HepG2 (cell line): ENCODE measurements at regions not wholly inside any gene's neighbourhood (a gene's known extent, or its start where the extent isn't known, plus 50 kb on each side); places are given as distances from the start of the nearest gene placed in this dataset.

Source experiments
- ATAC-seq: fragments of 200-7000 bp; cut with Tn5 transposase; 3 replicates; pipeline ENCODE4 v1.9.1; 2020; ENCODE audit warnings: mild to moderate bottlenecking, moderate library complexity
- BruUV-seq: library from RNA; stranded (reverse); fragments of 400-500 nt; replicated peaks from 2 replicates; lab custom pipeline; 2021; lab: Mats Ljungman, UMichigan
- CTCF ChIA-PET: fragments of 300-600 bp; formaldehyde crosslinking; extraction: SDS; loops from one replicate; lab custom pipeline; 2021; ENCODE audit warnings: low total read pairs, inconsistent platforms, low intra/inter-chr PET ratio; lab: Yijun Ruan, JAX
- POLR2A ChIA-PET: fragments of 350-600 bp; sonication (Branson Sonifier 250); formaldehyde crosslinking; loops from one replicate; lab custom pipeline; 2020; ENCODE audit warnings: antibody characterized with exemption, inconsistent platforms; lab: Yijun Ruan, JAX
- DNase-seq: peaks from one replicate; pipeline ENCODE4 v3.0.0-alpha.2; 2015; ENCODE audit warnings: low spot score
- FAIRE-seq: peaks from 3 replicates; lab custom pipeline; 2011; peaks lifted over from hg19 to GRCh38; lab: Jason Lieb, UNC
- H2AFZ ChIP-seq: one replicate; pipeline ENCODE4 v1.6.1; 2011; ENCODE audit warnings: low read length, inconsistent platforms
- H3K27ac ChIP-seq: fragments of 300-600 bp; 3 replicates; pipeline ENCODE4 v1.8.0; 2011; ENCODE audit warnings: mixed run types, mild to moderate bottlenecking, mixed read lengths, low read length, inconsistent platforms; ENCODE audit not compliant: insufficient read depth; ENCODE audit errors: extremely low read length
- H3K27me3 ChIP-seq, 2 experiments: fragments of 200-600 bp in 1 of 2; 2 replicates in 1 of 2; 3 replicates in 1 of 2; pipeline versions ENCODE4 v1.6.0 to v1.8.0; 2011; ENCODE audit warnings: low read length in 2 of 2, mild to moderate bottlenecking in 2 of 2, moderate library complexity in 2 of 2, inconsistent platforms in 1 of 2; ENCODE audit not compliant: insufficient read depth in 2 of 2, control insufficient read depth in 1 of 2
- H3K36me3 ChIP-seq, 2 experiments: fragments of 200-600 bp in 1 of 2; replicated peaks in 1 of 2; 2 replicates in 1 of 2; 3 replicates in 1 of 2; pipeline versions ENCODE4 v1.5.1 to v1.8.0; 2011; ENCODE audit warnings: low read length in 2 of 2, inconsistent platforms in 1 of 2; ENCODE audit not compliant: insufficient read depth in 2 of 2, control insufficient read depth in 1 of 2
- H3K4me1 ChIP-seq: 2 replicates; pipeline ENCODE4 v1.5.1; 2012; ENCODE audit warnings: low read length, inconsistent platforms; ENCODE audit not compliant: insufficient read depth
- H3K4me2 ChIP-seq: 2 replicates; pipeline ENCODE4 v1.6.0; 2011; ENCODE audit warnings: low read depth, low read length, inconsistent platforms
- H3K4me3 ChIP-seq, 3 experiments: fragments of 200-600 bp in 1 of 3; sonication (generic), shearing (Covaris generic) in 1 of 3; replicated peaks in 1 of 3; 2 replicates each; pipeline ENCODE4 v1.5.1; 2011 to 2016; ENCODE audit warnings: low read length in 3 of 3, inconsistent platforms in 2 of 3, low read depth in 2 of 3, mild to moderate bottlenecking in 2 of 3, control low read depth in 1 of 3, mixed read lengths in 1 of 3; ENCODE audit not compliant: insufficient read depth in 1 of 3
- H3K79me2 ChIP-seq: one replicate; pipeline ENCODE4 v1.6.1; 2011; ENCODE audit warnings: low read length, inconsistent platforms; ENCODE audit not compliant: insufficient read depth
- H3K9ac ChIP-seq: 2 replicates; pipeline ENCODE4 v1.6.0; 2011; ENCODE audit warnings: mild to moderate bottlenecking, low read depth, low read length, inconsistent platforms; ENCODE audit not compliant: insufficient read depth
- H3K9me3 ChIP-seq: 2 replicates; pipeline ENCODE4 v1.5.1; 2012; ENCODE audit warnings: mild to moderate bottlenecking, low read length
- H4K20me1 ChIP-seq: 2 replicates; pipeline ENCODE4 v1.6.0; 2011; ENCODE audit warnings: inconsistent platforms, mild to moderate bottlenecking, low read length, moderate library complexity; ENCODE audit not compliant: insufficient read depth
- AFF4 ChIP-seq: sonication (generic); formaldehyde crosslinking; IDR thresholded peaks from 2 replicates; pipeline ENCODE4 v1.4.0; 2020; ENCODE audit warnings: missing genetic modification reagents
- ATF5 ChIP-seq: sonication (generic); formaldehyde crosslinking; IDR thresholded peaks from 2 replicates; pipeline ENCODE4 v1.4.0; 2020; ENCODE audit warnings: mild to moderate bottlenecking, low read depth, missing genetic modification reagents
- CEBPB ChIP-seq: IDR thresholded peaks from 2 replicates; pipeline ENCODE4 v1.6.1; 2011; ENCODE audit warnings: low read depth, low read length, improper control_type of control experiment, borderline replicate concordance
- GATAD1 ChIP-seq: IDR thresholded peaks from 2 replicates; pipeline ENCODE4 v1.6.1; 2016; ENCODE audit warnings: missing genetic modification reagents, missing compliant biosample characterization
- NFIB ChIP-seq: sonication (generic); formaldehyde crosslinking; IDR thresholded peaks from 2 replicates; pipeline ENCODE4 v1.9.0; 2021; ENCODE audit warnings: missing genetic modification reagents, mild to moderate bottlenecking, borderline replicate concordance
- RBM22 ChIP-seq: fragments of 200-400 bp; formaldehyde crosslinking; optimal IDR thresholded peaks from 2 replicates; pipeline ENCODE3; 2017; ENCODE audit warnings: mild to moderate bottlenecking, low read length, moderate library complexity
- ZNF224 ChIP-seq: sonication (generic); formaldehyde crosslinking; IDR thresholded peaks from 2 replicates; pipeline ENCODE4 v1.5.0; 2020; ENCODE audit warnings: mild to moderate bottlenecking, missing genetic modification reagents
- ZNF468 ChIP-seq: sonication (generic); formaldehyde crosslinking; IDR thresholded peaks from 2 replicates; pipeline ENCODE4 v1.8.0; 2022; ENCODE audit warnings: mild to moderate bottlenecking, moderate library complexity, missing genetic modification reagents
- ZNF768 ChIP-seq: sonication (generic); formaldehyde crosslinking; IDR thresholded peaks from 2 replicates; pipeline ENCODE4 v1.4.0; 2020; ENCODE audit warnings: missing genetic modification reagents
- ZSCAN20 ChIP-seq: sonication (generic); formaldehyde crosslinking; IDR thresholded peaks from 2 replicates; pipeline ENCODE4 v1.4.0; 2020; ENCODE audit warnings: missing genetic modification reagents, mild to moderate bottlenecking, borderline replicate concordance
- WGBS: methylation state at CpG from one replicate; pipeline ENCODE4 v1.1.6; 2017; ENCODE audit warnings: low lambda C conversion rate; 5-methylcytosine and 5-hydroxymethylcytosine counted together
- in situ Hi-C: cut with HindIII; loops from 2 replicates; pipeline ENCODE4 v1.10.0; 2017; ENCODE audit warnings: low pct_unique_long_range_greater_than_20kb; ENCODE audit not compliant: extremely low pct_ligation_motif_present
- intact Hi-C: fragments of 100-400 bp; cut with micrococcal nuclease; formaldehyde crosslinking; loops from one replicate; pipeline ENCODE4 v1.10.0; 2022; ENCODE audit not compliant: unreplicated experiment

GRCh38 chr7:12747687-12748306 lies 60.4 kb downstream of the ARL4A start:
- POLR2A ChIA-PET, result no interaction called here
- Histone ChIP-seq H3K4me3 (no peak overlapping the region), H3K4me2 (no peak overlapping the region; the same call in 1 of the 2 replicates), H3K36me3 (no peaks in the 10 kb centered on the region), H3K9me3 (no peaks in the 10 kb centered on the region), H2AFZ (peak overlapping the region; percentile 42), H3K27me3 (no peaks in the 10 kb centered on the region), H3K9ac (no peak overlapping the region), H4K20me1 (no peaks in the 10 kb centered on the region), H3K79me2 (no peaks in the 10 kb centered on the region), H3K27ac (no peak overlapping the region)
- intact Hi-C loops, result no loop called here
- in situ Hi-C loops, result no loop called here
- DNase-seq, result no peak
- CTCF ChIA-PET, result no interaction called here
- BruUV-seq, result no TSS peak
- 48% methylated on average over 8 of the region's 10 CpGs for WGBS
- no peak for ATAC-seq
- TF ChIP-seq RBM22 (no peak), CEBPB (peak; percentile 80), NFIB (no peak), ZNF224 (CRISPR knock-in tag) (no peak)
- TF ChIP-seq, all 625 proteins: peak for 1
- no peak for FAIRE-seq
- H3K4me1 ChIP-seq, result peaks cover 9% of the 10 kb centered on the region

GRCh38 chr7:12749069-12749468 lies 61.6 kb downstream of the ARL4A start:
- Histone ChIP-seq H4K20me1 (no peaks in the 10 kb centered on the region), H3K4me3 (no peak overlapping the region), H3K9ac (no peak overlapping the region), H3K36me3 (no peaks in the 10 kb centered on the region), H3K9me3 (no peaks in the 10 kb centered on the region), H3K4me2 (no peak overlapping the region), H2AFZ (no peak overlapping the region), H3K4me1 (peaks cover 9% of the 10 kb centered on the region), H3K27me3 (no peaks in the 10 kb centered on the region), H3K27ac (no peak overlapping the region), H3K79me2 (no peaks in the 10 kb centered on the region)
- intact Hi-C loops, result no loop called here
- FAIRE-seq (no peak), ATAC-seq (no peak), DNase-seq (no peak)
- CTCF ChIA-PET, result no interaction called here
- 46% methylated on average over 3 of the region's 3 CpGs for WGBS
- POLR2A ChIA-PET, result no interaction called here
- BruUV-seq, result no TSS peak
- in situ Hi-C loops, result no loop called here
- TF ChIP-seq ZNF768 (CRISPR knock-in tag), result no peak
- TF ChIP-seq GATAD1 (CRISPR knock-in tag), result no peak
- TF ChIP-seq AFF4 (CRISPR knock-in tag), result no peak
- TF ChIP-seq ZSCAN20 (CRISPR knock-in tag), result no peak
- TF ChIP-seq ZNF468, result no peak
- TF ChIP-seq ATF5 (CRISPR knock-in tag), result no peak
